ENCODE measurements at regions not wholly inside any gene's neighbourhood (a gene's known extent, or its start where the extent isn't known, plus 50 kb on each side); places are given as distances from the start of the nearest gene placed in this dataset.

- DNase-seq = no peak
These were observed 134.5 kb downstream of the PALM2AKAP2 start for GRCh38 chr9:109914280-109915027.

- no peak for DNase-seq
These were observed 136.3 kb downstream of the PALM2AKAP2 start for GRCh38 chr9:109916316-109916715.

- DNase-seq = peak; percentile 56
These were observed 138.6 kb downstream of the PALM2AKAP2 start for GRCh38 chr9:109918339-109919163.

GRCh38 chr9:109919736-109920408, 139.9 kb downstream of the PALM2AKAP2 start:
- no peak for DNase-seq

- DNase-seq = no peak
These were observed 142.8 kb downstream of the PALM2AKAP2 start for GRCh38 chr9:109922617-109923470.

GRCh38 chr9:109923471-109923760, 143.4 kb downstream of the PALM2AKAP2 start:
- no peak for DNase-seq

- no peak for DNase-seq
These were observed 143.8 kb downstream of the PALM2AKAP2 start for GRCh38 chr9:109923806-109924205.

GRCh38 chr9:109925799-109926198, 145.8 kb downstream of the PALM2AKAP2 start:
- DNase-seq = no peak

GRCh38 chr9:109926421-109926869, 146.4 kb downstream of the PALM2AKAP2 start:
- DNase-seq = no peak

- no peak for DNase-seq
These were observed 151.6 kb downstream of the PALM2AKAP2 start for GRCh38 chr9:109931623-109932022.

GRCh38 chr9:109934136-109934856, 154.3 kb downstream of the PALM2AKAP2 start:
- peak; percentile 11 for DNase-seq

GRCh38 chr9:109934857-109935215, 154.8 kb downstream of the PALM2AKAP2 start:
- DNase-seq = no peak

- DNase-seq = no peak
These were observed 155.5 kb downstream of the PALM2AKAP2 start for GRCh38 chr9:109935406-109936087.

- DNase-seq = no peak
These were observed 158.0 kb downstream of the PALM2AKAP2 start for GRCh38 chr9:109937861-109938453.

- DNase-seq = no peak
These were observed 159.8 kb downstream of the PALM2AKAP2 start for GRCh38 chr9:109939698-109940342.

GRCh38 chr9:109940561-109940960, 160.6 kb downstream of the PALM2AKAP2 start:
- no peak for DNase-seq

GRCh38 chr9:109941771-109942170, 161.8 kb downstream of the PALM2AKAP2 start:
- no peak for DNase-seq

GRCh38 chr9:109945573-109945972, 165.6 kb downstream of the PALM2AKAP2 start:
- no peak for DNase-seq

- no peak for DNase-seq
These were observed 168.5 kb downstream of the PALM2AKAP2 start for GRCh38 chr9:109948453-109948852.

GRCh38 chr9:109950710-109951443, 170.9 kb downstream of the PALM2AKAP2 start:
- peak; percentile 33 for DNase-seq
